HL-60 (cell line): ENCODE measurements at regions not wholly inside any gene's neighbourhood (a gene's known extent, or its start where the extent isn't known, plus 50 kb on each side); places are given as distances from the start of the nearest gene placed in this dataset.

ENCODE experiments used
- DNase-seq, 2 experiments: peaks; one replicate each; pipeline ENCODE4 v3.0.0-alpha.2; 2010 to 2020; ENCODE audit warnings: low read depth in 1 of 2, low spot score in 1 of 2
- H3K27ac ChIP-seq: fragments of 250-450 bp; sonication (Bioruptor Pico); replicated peaks from 2 replicates; pipeline ENCODE4 v1.5.1; 2020; ENCODE audit warnings: mild to moderate bottlenecking, moderate library complexity
- H3K27me3 ChIP-seq: fragments of 250-450 bp; sonication (Bioruptor Pico); 2 replicates; pipeline ENCODE4 v1.5.1; 2021; ENCODE audit warnings: mild to moderate bottlenecking, moderate library complexity; ENCODE audit not compliant: insufficient read depth, poor library complexity, severe bottlenecking
- H3K4me3 ChIP-seq: replicated peaks from 2 replicates; pipeline ENCODE4 v1.5.1; 2011; ENCODE audit warnings: mild to moderate bottlenecking, control low read depth, low read length; ENCODE audit not compliant: insufficient read depth
- GABPA ChIP-seq: IDR thresholded peaks from 2 replicates; pipeline ENCODE4 v1.6.1; 2012; ENCODE audit warnings: low read depth
- POLR2AphosphoS5 ChIP-seq: IDR thresholded peaks from 2 replicates; pipeline ENCODE4 v1.6.1; 2012; ENCODE audit warnings: low read depth
- SPI1 ChIP-seq: IDR thresholded peaks from 2 replicates; pipeline ENCODE4 v1.6.1; 2012; ENCODE audit warnings: low read depth, mild to moderate bottlenecking, borderline replicate concordance
- TF ChIP-seq, protein P1 (sequence below): IDR thresholded peaks from one replicate; pipeline ENCODE4 v1.5.1; 2011; ENCODE audit warnings: low read length, control low read depth, inconsistent platforms; ENCODE audit not compliant: insufficient read depth
- TF ChIP-seq, protein P2 (sequence below): IDR thresholded peaks from 2 replicates; pipeline ENCODE4 v1.6.1; 2012; ENCODE audit warnings: low read depth; ENCODE audit not compliant: insufficient replicate concordance

DNA sequence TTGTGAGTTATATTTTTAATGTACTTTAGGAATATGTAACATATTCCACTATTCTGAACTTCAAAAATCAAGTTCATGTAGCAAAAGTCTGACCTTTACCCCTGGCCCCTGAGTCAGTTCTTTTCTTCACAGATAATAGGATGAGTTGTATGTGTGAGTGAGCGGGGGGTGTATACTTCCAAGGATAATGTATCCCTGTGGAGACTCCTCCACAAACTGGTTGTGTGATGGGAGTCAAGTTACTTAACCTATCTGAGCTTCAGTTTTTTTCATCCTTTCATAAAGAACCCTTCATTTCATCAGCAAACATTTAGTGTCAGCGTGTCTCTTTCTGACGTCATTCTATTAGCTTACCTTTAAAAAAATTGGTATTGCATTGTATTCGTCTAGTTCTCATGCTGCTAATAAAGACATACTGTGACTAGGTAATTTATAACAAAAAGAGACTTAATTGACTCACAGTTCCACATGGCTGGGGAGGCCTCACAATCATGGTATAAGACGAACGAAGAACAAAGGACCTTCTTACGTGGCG, 288.1 kb upstream of the GPC6 start:
- H3K27ac ChIP-seq = no peak overlapping the region
- TF ChIP-seq GABPA (no peak), POLR2AphosphoS5 (no peak), SPI1 (no peak)
- TF ChIP-seq, protein P1, sequence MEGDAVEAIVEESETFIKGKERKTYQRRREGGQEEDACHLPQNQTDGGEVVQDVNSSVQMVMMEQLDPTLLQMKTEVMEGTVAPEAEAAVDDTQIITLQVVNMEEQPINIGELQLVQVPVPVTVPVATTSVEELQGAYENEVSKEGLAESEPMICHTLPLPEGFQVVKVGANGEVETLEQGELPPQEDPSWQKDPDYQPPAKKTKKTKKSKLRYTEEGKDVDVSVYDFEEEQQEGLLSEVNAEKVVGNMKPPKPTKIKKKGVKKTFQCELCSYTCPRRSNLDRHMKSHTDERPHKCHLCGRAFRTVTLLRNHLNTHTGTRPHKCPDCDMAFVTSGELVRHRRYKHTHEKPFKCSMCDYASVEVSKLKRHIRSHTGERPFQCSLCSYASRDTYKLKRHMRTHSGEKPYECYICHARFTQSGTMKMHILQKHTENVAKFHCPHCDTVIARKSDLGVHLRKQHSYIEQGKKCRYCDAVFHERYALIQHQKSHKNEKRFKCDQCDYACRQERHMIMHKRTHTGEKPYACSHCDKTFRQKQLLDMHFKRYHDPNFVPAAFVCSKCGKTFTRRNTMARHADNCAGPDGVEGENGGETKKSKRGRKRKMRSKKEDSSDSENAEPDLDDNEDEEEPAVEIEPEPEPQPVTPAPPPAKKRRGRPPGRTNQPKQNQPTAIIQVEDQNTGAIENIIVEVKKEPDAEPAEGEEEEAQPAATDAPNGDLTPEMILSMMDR = no peak
- TF ChIP-seq, protein P2, sequence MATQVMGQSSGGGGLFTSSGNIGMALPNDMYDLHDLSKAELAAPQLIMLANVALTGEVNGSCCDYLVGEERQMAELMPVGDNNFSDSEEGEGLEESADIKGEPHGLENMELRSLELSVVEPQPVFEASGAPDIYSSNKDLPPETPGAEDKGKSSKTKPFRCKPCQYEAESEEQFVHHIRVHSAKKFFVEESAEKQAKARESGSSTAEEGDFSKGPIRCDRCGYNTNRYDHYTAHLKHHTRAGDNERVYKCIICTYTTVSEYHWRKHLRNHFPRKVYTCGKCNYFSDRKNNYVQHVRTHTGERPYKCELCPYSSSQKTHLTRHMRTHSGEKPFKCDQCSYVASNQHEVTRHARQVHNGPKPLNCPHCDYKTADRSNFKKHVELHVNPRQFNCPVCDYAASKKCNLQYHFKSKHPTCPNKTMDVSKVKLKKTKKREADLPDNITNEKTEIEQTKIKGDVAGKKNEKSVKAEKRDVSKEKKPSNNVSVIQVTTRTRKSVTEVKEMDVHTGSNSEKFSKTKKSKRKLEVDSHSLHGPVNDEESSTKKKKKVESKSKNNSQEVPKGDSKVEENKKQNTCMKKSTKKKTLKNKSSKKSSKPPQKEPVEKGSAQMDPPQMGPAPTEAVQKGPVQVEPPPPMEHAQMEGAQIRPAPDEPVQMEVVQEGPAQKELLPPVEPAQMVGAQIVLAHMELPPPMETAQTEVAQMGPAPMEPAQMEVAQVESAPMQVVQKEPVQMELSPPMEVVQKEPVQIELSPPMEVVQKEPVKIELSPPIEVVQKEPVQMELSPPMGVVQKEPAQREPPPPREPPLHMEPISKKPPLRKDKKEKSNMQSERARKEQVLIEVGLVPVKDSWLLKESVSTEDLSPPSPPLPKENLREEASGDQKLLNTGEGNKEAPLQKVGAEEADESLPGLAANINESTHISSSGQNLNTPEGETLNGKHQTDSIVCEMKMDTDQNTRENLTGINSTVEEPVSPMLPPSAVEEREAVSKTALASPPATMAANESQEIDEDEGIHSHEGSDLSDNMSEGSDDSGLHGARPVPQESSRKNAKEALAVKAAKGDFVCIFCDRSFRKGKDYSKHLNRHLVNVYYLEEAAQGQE = no peak
- no peaks in the 10 kb centered on the region for H3K27me3 ChIP-seq
- DNase-seq = no peak
- H3K4me3 ChIP-seq = no peak overlapping the region

- Histone ChIP-seq H3K4me3 (no peak overlapping the region), H3K27ac (no peak overlapping the region), H3K27me3 (no peaks in the 10 kb centered on the region)
- TF ChIP-seq, protein P2 = no peak
- no peak for TF ChIP-seq POLR2AphosphoS5
- no peak for TF ChIP-seq SPI1
- TF ChIP-seq, protein P1 = no peak
- TF ChIP-seq GABPA = no peak
- DNase-seq = no peak
Observed at GRCh38 chr13:92941167-92941566, 285.4 kb upstream of the GPC6 start.

GRCh38 chr13:92947770-92948434, 278.7 kb upstream of the GPC6 start:
- H3K4me3 ChIP-seq = no peak overlapping the region
- TF ChIP-seq, protein P2 = no peak
- no peak for TF ChIP-seq POLR2AphosphoS5
- TF ChIP-seq, protein P1 = no peak
- no peak for TF ChIP-seq SPI1
- no peak for TF ChIP-seq GABPA
- DNase-seq = no peak
- H3K27me3 ChIP-seq = no peaks in the 10 kb centered on the region
- H3K27ac ChIP-seq = no peak overlapping the region
